Caco-2 (cell line): ENCODE measurements at regions not wholly inside any gene's neighbourhood (a gene's known extent, or its start where the extent isn't known, plus 50 kb on each side); places are given as distances from the start of the nearest gene placed in this dataset.
A peak's percentile ranks its signal among the peaks of the same experiment; 100 is the strongest.

Experiments
- BruUV-seq: library from RNA; stranded (reverse); fragments of 400-500 nt; replicated peaks from 2 replicates; lab custom pipeline; 2021; lab: Mats Ljungman, UMichigan
- CTCF ChIA-PET: fragments of 300-600 bp; sonication (Branson Sonifier 250); formaldehyde crosslinking; loops from one replicate; lab custom pipeline; 2022; ENCODE audit warnings: antibody characterized with exemption; lab: Charles Lee
- POLR2A ChIA-PET: fragments of 300-600 bp; sonication (Branson Sonifier 250); formaldehyde crosslinking; loops from one replicate; lab custom pipeline; 2022; ENCODE audit warnings: antibody characterized with exemption; lab: Charles Lee
- DNase-seq, 2 experiments: peaks; one replicate each; pipeline versions ENCODE4 v3.0.0 to v3.0.0-alpha.2; 2020 to 2022
- H3K27me3 ChIP-seq: replicated peaks from 2 replicates; pipeline ENCODE4 v1.6.0; 2011; ENCODE audit warnings: low read length; ENCODE audit not compliant: control insufficient read depth, insufficient read depth
- H3K36me3 ChIP-seq: 2 replicates; pipeline ENCODE4 v1.5.1; 2011; ENCODE audit warnings: low read length; ENCODE audit not compliant: control insufficient read depth, insufficient read depth
- H3K4me1 ChIP-seq: fragments of 250-450 bp; sonication (Bioruptor Pico); 2 replicates; pipeline ENCODE4 v1.5.1; 2020; ENCODE audit warnings: mild to moderate bottlenecking
- H3K4me3 ChIP-seq: 2 replicates; pipeline ENCODE4 v1.5.1; 2011; ENCODE audit warnings: low read depth, mild to moderate bottlenecking, control low read depth, low read length
- H3K9me3 ChIP-seq: fragments of 250-450 bp; sonication (Bioruptor Pico); 2 replicates; pipeline ENCODE4 v1.5.1; 2020; ENCODE audit warnings: mild to moderate bottlenecking, moderate library complexity
- H3K27ac Mint-ChIP-seq: one replicate; pipeline ENCODE4 v1.8.0; 2022; ENCODE audit warnings: mixed read lengths; ENCODE audit not compliant: unreplicated experiment
- H3K27me3 Mint-ChIP-seq: one replicate; pipeline ENCODE4 v1.8.0; 2022; ENCODE audit warnings: mixed read lengths; ENCODE audit not compliant: insufficient read depth, unreplicated experiment
- H3K36me3 Mint-ChIP-seq: one replicate; pipeline ENCODE4 v1.8.0; 2022; ENCODE audit warnings: mild to moderate bottlenecking, mixed read lengths; ENCODE audit not compliant: insufficient read depth, unreplicated experiment
- H3K4me1 Mint-ChIP-seq: one replicate; pipeline ENCODE4 v1.8.0; 2022; ENCODE audit warnings: low read depth, mixed read lengths; ENCODE audit not compliant: unreplicated experiment
- H3K4me3 Mint-ChIP-seq: one replicate; pipeline ENCODE4 v1.8.0; 2022; ENCODE audit warnings: mild to moderate bottlenecking, moderate library complexity, mixed read lengths; ENCODE audit not compliant: unreplicated experiment
- H3K9me3 Mint-ChIP-seq: one replicate; pipeline ENCODE4 v1.8.0; 2022; ENCODE audit warnings: mixed read lengths; ENCODE audit not compliant: unreplicated experiment
- CTCF ChIP-seq, 2 experiments: fragments of 200-600 bp in 1 of 2; IDR thresholded peaks; 1 replicate in 1 of 2; 2 replicates in 1 of 2; pipeline versions ENCODE4 v1.5.1 to v1.8.0; 2011 to 2022; ENCODE audit warnings: antibody characterized with exemption in 1 of 2, control low read depth in 1 of 2, inconsistent platforms in 1 of 2, low read depth in 1 of 2, low read length in 1 of 2, mild to moderate bottlenecking in 1 of 2, moderate library complexity in 1 of 2; ENCODE audit not compliant: insufficient read depth in 1 of 2, severe bottlenecking in 1 of 2, unreplicated experiment in 1 of 2
- intact Hi-C: fragments of 100-400 bp; cut with micrococcal nuclease; formaldehyde crosslinking; loops from one replicate; pipeline ENCODE4 v1.10.0; 2022; ENCODE audit not compliant: unreplicated experiment

GRCh38 chr1:234917495-234918180 lies 211.0 kb downstream of the TOMM20 start:
- no peaks in the 10 kb centered on the region for H3K9me3 Mint-ChIP-seq
- H3K9me3 ChIP-seq, result peaks cover 16% of the 10 kb centered on the region
- H3K27ac Mint-ChIP-seq, result no peak overlapping the region
- no peaks in the 10 kb centered on the region for H3K27me3 ChIP-seq
- ChIA-PET POLR2A (no interaction called here), CTCF (no interaction called here)
- DNase-seq, result no peak
- intact Hi-C loops, result no loop called here
- no peaks in the 10 kb centered on the region for H3K36me3 ChIP-seq
- H3K36me3 Mint-ChIP-seq, result no peaks in the 10 kb centered on the region
- no peaks in the 10 kb centered on the region for H3K27me3 Mint-ChIP-seq
- no TSS peak for BruUV-seq
- no peak for TF ChIP-seq CTCF (IDR thresholded peaks at IDR 0.05; ENCODE audit: insufficient read depth in 1 of 2, low read depth in 1 of 2, low read length in 1 of 2, severe bottlenecking in 1 of 2, unreplicated experiment in 1 of 2)
- peaks cover 4% of the 10 kb centered on the region for H3K4me1 ChIP-seq
- peaks cover 21% of the 10 kb centered on the region for H3K4me1 Mint-ChIP-seq
- no peak overlapping the region for H3K4me3 ChIP-seq
- H3K4me3 Mint-ChIP-seq, result no peak overlapping the region

- BruUV-seq, result no TSS peak
These were observed 211.8 kb downstream of the TOMM20 start for GRCh38 chr1:234916840-234917239.

GRCh38 chr1:234915924-234916675 lies 212.5 kb downstream of the TOMM20 start:
- CTCF ChIA-PET, result no interaction called here
- H3K9me3 Mint-ChIP-seq, result no peaks in the 10 kb centered on the region
- DNase-seq, result no peak
- H3K27me3 ChIP-seq, result no peaks in the 10 kb centered on the region
- POLR2A ChIA-PET, result no interaction called here
- H3K4me1 ChIP-seq, result peaks cover 4% of the 10 kb centered on the region
- peaks cover 14% of the 10 kb centered on the region for H3K9me3 ChIP-seq
- no peaks in the 10 kb centered on the region for H3K27me3 Mint-ChIP-seq
- no TSS peak for BruUV-seq
- no peaks in the 10 kb centered on the region for H3K36me3 Mint-ChIP-seq
- TF ChIP-seq CTCF (IDR thresholded peaks at IDR 0.05; ENCODE audit: insufficient read depth in 1 of 2, low read depth in 1 of 2, low read length in 1 of 2, severe bottlenecking in 1 of 2, unreplicated experiment in 1 of 2), result no peak
- peak overlapping the region; percentile 21 for H3K27ac Mint-ChIP-seq
- H3K36me3 ChIP-seq, result no peaks in the 10 kb centered on the region
- peaks cover 21% of the 10 kb centered on the region for H3K4me1 Mint-ChIP-seq
- H3K4me3 Mint-ChIP-seq, result no peak overlapping the region
- H3K4me3 ChIP-seq, result no peak overlapping the region
- intact Hi-C loops, result no loop called here

More at GRCh38 chr1:234916840-234917239, 211.8 kb downstream of the TOMM20 start:
- peaks cover 16% of the 10 kb centered on the region for H3K9me3 ChIP-seq
- H3K4me1 ChIP-seq, result peaks cover 4% of the 10 kb centered on the region
- Mint-ChIP-seq H3K4me3 (no peak overlapping the region), H3K36me3 (no peaks in the 10 kb centered on the region), H3K27ac (no peak overlapping the region), H3K4me1 (peaks cover 21% of the 10 kb centered on the region), H3K9me3 (no peaks in the 10 kb centered on the region), H3K27me3 (no peaks in the 10 kb centered on the region)
- ChIA-PET POLR2A (no interaction called here), CTCF (no interaction called here)
- DNase-seq, result no peak
- H3K4me3 ChIP-seq, result no peak overlapping the region
- no peaks in the 10 kb centered on the region for H3K36me3 ChIP-seq
- no peak for TF ChIP-seq CTCF (IDR thresholded peaks at IDR 0.05; ENCODE audit: insufficient read depth in 1 of 2, low read depth in 1 of 2, low read length in 1 of 2, severe bottlenecking in 1 of 2, unreplicated experiment in 1 of 2)
- intact Hi-C loops, result no loop called here
- no peaks in the 10 kb centered on the region for H3K27me3 ChIP-seq
